BE2C (cell line): ENCODE measurements at regions not wholly inside any gene's neighbourhood (a gene's known extent, or its start where the extent isn't known, plus 50 kb on each side); places are given as distances from the start of the nearest gene placed in this dataset.
"Not testable (repeated sequence)": the region's sequence is repeated elsewhere in the genome, so short reads cannot be mapped to it uniquely, and the experiment has no call there.

Experiments
- DNase-seq: peaks from one replicate; pipeline ENCODE4 v3.0.0-alpha.2; 2020
- H3K27me3 ChIP-seq: fragments of 250-450 bp; sonication (Bioruptor Pico); 2 replicates; pipeline ENCODE4 v1.5.1; 2020; ENCODE audit warnings: mild to moderate bottlenecking
- H3K36me3 ChIP-seq: fragments of 250-450 bp; sonication (Bioruptor Pico); 2 replicates; pipeline ENCODE4 v1.5.1; 2020; ENCODE audit warnings: mild to moderate bottlenecking
- H3K4me1 ChIP-seq: fragments of 250-450 bp; sonication (Bioruptor Pico); 2 replicates; pipeline ENCODE4 v1.5.1; 2020
- H3K4me3 ChIP-seq: 2 replicates; pipeline ENCODE4 v1.5.1; 2011; ENCODE audit warnings: low read depth, low read length
- H3K9me3 ChIP-seq: fragments of 250-450 bp; sonication (Bioruptor Pico); 2 replicates; pipeline ENCODE4 v1.5.1; 2020
- TF ChIP-seq, protein P1 (sequence below): IDR thresholded peaks from 2 replicates; pipeline ENCODE4 v1.5.1; 2012; ENCODE audit warnings: mild to moderate bottlenecking, low read depth, low read length

GRCh38 chr3:5045961-5046360, 66.7 kb downstream of the BHLHE40 start:
- TF ChIP-seq, protein P1, sequence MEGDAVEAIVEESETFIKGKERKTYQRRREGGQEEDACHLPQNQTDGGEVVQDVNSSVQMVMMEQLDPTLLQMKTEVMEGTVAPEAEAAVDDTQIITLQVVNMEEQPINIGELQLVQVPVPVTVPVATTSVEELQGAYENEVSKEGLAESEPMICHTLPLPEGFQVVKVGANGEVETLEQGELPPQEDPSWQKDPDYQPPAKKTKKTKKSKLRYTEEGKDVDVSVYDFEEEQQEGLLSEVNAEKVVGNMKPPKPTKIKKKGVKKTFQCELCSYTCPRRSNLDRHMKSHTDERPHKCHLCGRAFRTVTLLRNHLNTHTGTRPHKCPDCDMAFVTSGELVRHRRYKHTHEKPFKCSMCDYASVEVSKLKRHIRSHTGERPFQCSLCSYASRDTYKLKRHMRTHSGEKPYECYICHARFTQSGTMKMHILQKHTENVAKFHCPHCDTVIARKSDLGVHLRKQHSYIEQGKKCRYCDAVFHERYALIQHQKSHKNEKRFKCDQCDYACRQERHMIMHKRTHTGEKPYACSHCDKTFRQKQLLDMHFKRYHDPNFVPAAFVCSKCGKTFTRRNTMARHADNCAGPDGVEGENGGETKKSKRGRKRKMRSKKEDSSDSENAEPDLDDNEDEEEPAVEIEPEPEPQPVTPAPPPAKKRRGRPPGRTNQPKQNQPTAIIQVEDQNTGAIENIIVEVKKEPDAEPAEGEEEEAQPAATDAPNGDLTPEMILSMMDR, result no peak
- no peak overlapping the region for H3K4me3 ChIP-seq
- no peaks in the 10 kb centered on the region for H3K9me3 ChIP-seq
- H3K36me3 ChIP-seq, result no peaks in the 10 kb centered on the region
- H3K4me1 ChIP-seq, result no peaks in the 10 kb centered on the region
- no peak for DNase-seq
- no peaks in the 10 kb centered on the region for H3K27me3 ChIP-seq

DNA sequence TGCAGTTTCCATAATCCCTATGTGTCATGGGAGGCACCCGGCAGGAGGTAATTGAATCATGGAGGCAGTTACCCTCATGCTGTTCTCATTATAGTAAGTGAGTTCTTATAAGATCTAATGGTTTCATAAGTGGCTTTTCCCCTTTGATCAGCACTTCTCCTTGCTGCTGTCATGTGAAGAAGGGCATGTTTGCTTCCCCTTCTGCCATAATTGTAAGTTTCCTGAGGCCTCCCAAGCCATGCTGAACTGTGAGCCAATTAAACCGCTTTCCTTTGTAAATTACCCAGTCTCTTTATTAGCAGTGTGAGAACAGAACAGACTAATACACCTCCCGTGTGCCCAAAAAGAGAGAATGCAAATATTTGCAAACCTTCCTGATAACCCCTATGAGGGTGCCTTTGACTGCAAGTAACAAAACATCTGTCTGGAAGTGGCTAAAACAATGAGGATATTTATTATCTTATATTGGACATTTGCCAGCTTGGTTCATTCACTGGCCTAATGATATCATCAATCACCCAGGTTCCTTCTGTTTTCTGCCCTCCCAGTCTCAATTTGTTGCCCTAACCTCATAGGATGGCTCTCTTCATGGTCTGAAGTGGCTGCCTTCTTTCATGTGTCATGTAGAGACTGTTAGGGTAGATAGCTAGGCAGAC, 68.7 kb downstream of the BHLHE40 start:
- no peaks in the 10 kb centered on the region for H3K36me3 ChIP-seq
- no peaks in the 10 kb centered on the region for H3K4me1 ChIP-seq
- H3K9me3 ChIP-seq, result no peaks in the 10 kb centered on the region
- DNase-seq, result no peak
- no peak overlapping the region for H3K4me3 ChIP-seq
- TF ChIP-seq, protein P1, result no peak
- H3K27me3 ChIP-seq, result no peaks in the 10 kb centered on the region

- Histone ChIP-seq H3K4me1 (no peaks in the 10 kb centered on the region), H3K9me3 (no peaks in the 10 kb centered on the region), H3K36me3 (no peaks in the 10 kb centered on the region), H3K4me3 (no peak overlapping the region), H3K27me3 (no peaks in the 10 kb centered on the region)
- TF ChIP-seq, protein P1, result no peak
- no peak for DNase-seq
Measured at GRCh38 chr3:5051772-5052171, 70.3 kb upstream of the ARL8B start.

GRCh38 chr3:5052247-5052646, 69.8 kb upstream of the ARL8B start:
- no peak overlapping the region for H3K4me3 ChIP-seq
- no peak for DNase-seq
- no peaks in the 10 kb centered on the region for H3K9me3 ChIP-seq

GRCh38 chr3:5053021-5053831, 68.9 kb upstream of the ARL8B start:
- H3K9me3 ChIP-seq, result no peaks in the 10 kb centered on the region
- TF ChIP-seq, protein P1, result no peak

More at GRCh38 chr3:5052247-5052646, 69.8 kb upstream of the ARL8B start:
- H3K4me1 ChIP-seq, result no peaks in the 10 kb centered on the region
- no peaks in the 10 kb centered on the region for H3K27me3 ChIP-seq
- TF ChIP-seq, protein P1, result no peak
- no peaks in the 10 kb centered on the region for H3K36me3 ChIP-seq

GRCh38 chr3:5054098-5054497, 68.0 kb upstream of the ARL8B start:
- H3K27me3 ChIP-seq, result no peaks in the 10 kb centered on the region
- DNase-seq, result no peak
- TF ChIP-seq, protein P1, result no peak
- H3K9me3 ChIP-seq, result no peaks in the 10 kb centered on the region
- no peaks in the 10 kb centered on the region for H3K4me1 ChIP-seq
- H3K36me3 ChIP-seq, result no peaks in the 10 kb centered on the region
- H3K4me3 ChIP-seq, result no peak overlapping the region

More at GRCh38 chr3:5053021-5053831, 68.9 kb upstream of the ARL8B start:
- Histone ChIP-seq H3K36me3 (no peaks in the 10 kb centered on the region), H3K27me3 (no peaks in the 10 kb centered on the region), H3K4me1 (no peaks in the 10 kb centered on the region), H3K4me3 (no peak overlapping the region)
- DNase-seq, result no peak

DNA sequence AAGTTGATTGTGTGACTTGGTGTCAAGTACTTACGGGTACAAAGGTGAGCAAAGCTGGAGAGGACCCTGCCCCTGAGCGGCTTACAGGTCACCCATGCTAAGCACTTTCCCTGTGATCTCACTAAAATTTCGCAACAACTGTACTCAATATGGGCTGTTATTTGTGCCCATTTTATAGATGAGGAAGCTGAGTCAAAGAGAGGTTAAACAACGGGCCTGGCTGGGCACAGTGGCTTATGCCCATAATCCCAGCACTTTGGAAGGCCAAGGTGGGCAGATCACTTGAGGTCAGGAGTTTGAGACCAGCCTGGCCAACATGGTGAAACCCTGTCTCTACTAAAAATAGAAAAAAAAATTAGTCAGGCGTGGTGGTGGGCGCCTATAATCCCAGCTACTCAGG, 67.5 kb upstream of the ARL8B start:
- not testable (repeated sequence) for H3K4me3 ChIP-seq, DNase-seq, H3K9me3 ChIP-seq, H3K27me3 ChIP-seq, H3K4me1 ChIP-seq, H3K36me3 ChIP-seq
